ENCODE measurements at regions not wholly inside any gene's neighbourhood (a gene's known extent, or its start where the extent isn't known, plus 50 kb on each side); places are given as distances from the start of the nearest gene placed in this dataset.

DNA sequence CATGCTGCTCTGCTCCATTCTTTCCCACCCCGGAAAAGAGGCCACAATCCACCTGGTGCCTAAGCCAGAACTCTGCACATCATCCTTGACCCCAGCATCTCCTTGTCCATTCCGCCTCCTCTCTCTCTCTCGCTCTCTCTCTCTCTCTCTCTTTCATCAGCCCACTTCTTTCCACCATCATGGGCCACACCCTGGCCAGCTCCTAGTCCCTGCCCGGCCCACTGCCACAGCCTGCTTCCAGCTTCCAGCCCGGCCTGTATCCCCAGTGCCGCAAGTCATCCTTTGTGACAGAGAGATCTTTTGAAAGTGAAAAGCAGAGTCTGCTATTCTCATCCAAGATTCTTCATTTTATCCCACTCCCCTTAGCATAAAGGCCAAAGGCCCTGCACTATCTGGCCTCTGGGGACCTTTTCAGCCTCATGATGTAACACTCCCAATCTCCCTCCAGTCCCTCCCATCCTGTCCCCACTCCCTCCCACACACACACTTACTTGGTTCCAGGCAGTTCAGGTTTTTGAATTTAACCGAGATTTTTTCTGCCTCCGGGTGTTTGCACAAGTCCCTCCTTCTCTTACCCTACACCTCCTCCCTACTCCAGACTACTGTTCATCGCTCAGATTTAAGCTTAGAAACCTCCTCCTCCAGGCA lies 214.0 kb downstream of the EN1 start:
- POLR2A ChIA-PET: no interaction called here
- 62% methylated on average over 9 of the region's 9 CpGs for WGBS (ENCODE audit: low lambda C conversion rate)

GRCh38 chr2:118632921-118633320 lies 214.5 kb downstream of the EN1 start:
- TF ChIP-seq GATA2 (CRISPR knock-in tag; IDR thresholded peaks at IDR 0.05): no peak
- TF ChIP-seq POLR2AphosphoS5 (IDR thresholded peaks at IDR 0.05; ENCODE audit: low read depth, low read length): no peak
- no peak for TF ChIP-seq RCOR1 (IDR thresholded peaks at IDR 0.05; ENCODE audit: low read length)
- no peak for TF ChIP-seq TAF1 (IDR thresholded peaks at IDR 0.05; ENCODE audit: borderline replicate concordance, low read depth, low read length)
- no peak for TF ChIP-seq MAX (IDR thresholded peaks at IDR 0.05; ENCODE audit: low read depth)
- Histone ChIP-seq H3K4me1 (ENCODE audit: control insufficient read depth in 1 of 2, insufficient read depth in 2 of 2, low read depth in 1 of 2, low read length in 1 of 2) (no peaks in the 10 kb centered on the region), H3K9me2 (no peaks in the 10 kb centered on the region), H3K27ac (ENCODE audit: low read depth in 2 of 2, low read length in 1 of 2) (no peak overlapping the region), H3K4me2 (no peak overlapping the region), H3F3A (replicated peaks; ENCODE audit: insufficient read depth) (no peaks in the 10 kb centered on the region), H3K4me3 (ENCODE audit: low read depth in 2 of 2, low read length in 1 of 2) (no peak overlapping the region), H4K20me1 (ENCODE audit: insufficient read depth) (no peaks in the 10 kb centered on the region), H2AFZ (ENCODE audit: low read depth) (no peak overlapping the region), H3K79me2 (ENCODE audit: insufficient read depth) (no peaks in the 10 kb centered on the region), H3K36me3 (replicated peaks in 1 of 2; ENCODE audit: control insufficient read depth in 1 of 2, insufficient read depth in 2 of 2, low read length in 1 of 2) (no peaks in the 10 kb centered on the region), H3K9ac (no peak overlapping the region), H3K27me3 (ENCODE audit: insufficient read depth) (no peaks in the 10 kb centered on the region; the same call in 1 of the 2 replicates), H3K9me3 (no peaks in the 10 kb centered on the region)
- POLR2A ChIA-PET: no interaction called here
- 16% methylated on average over 11 of the region's 11 CpGs for WGBS (ENCODE audit: low lambda C conversion rate)
- CTCF ChIA-PET: no interaction called here
- DNase-seq: no peak

More for the DNA sequence above, 214.0 kb downstream of the EN1 start:
- Histone ChIP-seq H3K27ac (ENCODE audit: low read depth in 2 of 2, low read length in 1 of 2) (no peak overlapping the region), H3K9ac (no peak overlapping the region), H2AFZ (ENCODE audit: low read depth) (no peak overlapping the region), H3K9me2 (no peaks in the 10 kb centered on the region), H4K20me1 (ENCODE audit: insufficient read depth) (no peaks in the 10 kb centered on the region), H3K79me2 (ENCODE audit: insufficient read depth) (no peaks in the 10 kb centered on the region), H3K9me3 (no peaks in the 10 kb centered on the region), H3F3A (replicated peaks; ENCODE audit: insufficient read depth) (no peaks in the 10 kb centered on the region), H3K27me3 (ENCODE audit: insufficient read depth) (no peaks in the 10 kb centered on the region; the same call in 1 of the 2 replicates), H3K4me3 (ENCODE audit: low read depth in 2 of 2, low read length in 1 of 2) (no peak overlapping the region), H3K36me3 (replicated peaks in 1 of 2; ENCODE audit: control insufficient read depth in 1 of 2, insufficient read depth in 2 of 2, low read length in 1 of 2) (no peaks in the 10 kb centered on the region), H3K4me1 (ENCODE audit: control insufficient read depth in 1 of 2, insufficient read depth in 2 of 2, low read depth in 1 of 2, low read length in 1 of 2) (no peaks in the 10 kb centered on the region), H3K4me2 (no peak overlapping the region)
- CTCF ChIA-PET: no interaction called here
- no peak for DNase-seq
- TF ChIP-seq YY1 (IDR thresholded peaks at IDR 0.05; ENCODE audit: low read depth) (no peak), TEAD4 (IDR thresholded peaks at IDR 0.05; ENCODE audit: borderline replicate concordance, insufficient read depth) (no peak), MAX (IDR thresholded peaks at IDR 0.05; ENCODE audit: low read depth) (no peak), JUND (IDR thresholded peaks at IDR 0.05) (no peak), CHD2 (IDR thresholded peaks at IDR 0.05; ENCODE audit: low read length, partially characterized antibody) (no peak), FOSL2 (IDR thresholded peaks at IDR 0.05; ENCODE audit: borderline replicate concordance, low read depth) (no peak), TAF1 (IDR thresholded peaks at IDR 0.05; ENCODE audit: borderline replicate concordance, low read depth, low read length) (no peak), FOXJ3 (CRISPR knock-in tag; IDR thresholded peaks at IDR 0.05) (no peak), RCOR1 (IDR thresholded peaks at IDR 0.05; ENCODE audit: low read length) (no peak), USF2 (IDR thresholded peaks at IDR 0.05; ENCODE audit: borderline replicate concordance, low read depth, low read length) (no peak), GABPA (IDR thresholded peaks at IDR 0.05; ENCODE audit: low read depth) (no peak)
- TF ChIP-seq, protein P1, sequence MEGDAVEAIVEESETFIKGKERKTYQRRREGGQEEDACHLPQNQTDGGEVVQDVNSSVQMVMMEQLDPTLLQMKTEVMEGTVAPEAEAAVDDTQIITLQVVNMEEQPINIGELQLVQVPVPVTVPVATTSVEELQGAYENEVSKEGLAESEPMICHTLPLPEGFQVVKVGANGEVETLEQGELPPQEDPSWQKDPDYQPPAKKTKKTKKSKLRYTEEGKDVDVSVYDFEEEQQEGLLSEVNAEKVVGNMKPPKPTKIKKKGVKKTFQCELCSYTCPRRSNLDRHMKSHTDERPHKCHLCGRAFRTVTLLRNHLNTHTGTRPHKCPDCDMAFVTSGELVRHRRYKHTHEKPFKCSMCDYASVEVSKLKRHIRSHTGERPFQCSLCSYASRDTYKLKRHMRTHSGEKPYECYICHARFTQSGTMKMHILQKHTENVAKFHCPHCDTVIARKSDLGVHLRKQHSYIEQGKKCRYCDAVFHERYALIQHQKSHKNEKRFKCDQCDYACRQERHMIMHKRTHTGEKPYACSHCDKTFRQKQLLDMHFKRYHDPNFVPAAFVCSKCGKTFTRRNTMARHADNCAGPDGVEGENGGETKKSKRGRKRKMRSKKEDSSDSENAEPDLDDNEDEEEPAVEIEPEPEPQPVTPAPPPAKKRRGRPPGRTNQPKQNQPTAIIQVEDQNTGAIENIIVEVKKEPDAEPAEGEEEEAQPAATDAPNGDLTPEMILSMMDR (IDR thresholded peaks at IDR 0.05): no peak
